HCT116 (cell line): ENCODE measurements at regions not wholly inside any gene's neighbourhood (a gene's known extent, or its start where the extent isn't known, plus 50 kb on each side); places are given as distances from the start of the nearest gene placed in this dataset.
A peak's percentile ranks its signal among the peaks of the same experiment; 100 is the strongest.

Experiments
- ATAC-seq: fragments of 200-7000 bp; cut with Tn5 transposase; 2 replicates; pipeline ENCODE4 v1.9.1; 2020; ENCODE audit warnings: mild to moderate bottlenecking, moderate library complexity
- BruUV-seq: library from RNA; stranded (reverse); fragments of 400-500 nt; replicated peaks from 2 replicates; lab custom pipeline; 2021; lab: Mats Ljungman, UMichigan
- CTCF ChIA-PET: fragments of 300-600 bp; sonication (Branson Sonifier 250); formaldehyde crosslinking; loops from one replicate; lab custom pipeline; 2021; ENCODE audit warnings: antibody characterized with exemption; lab: Charles Lee
- POLR2A ChIA-PET: fragments of 300-600, 350-600 bp; sonication (Branson Sonifier 250); formaldehyde crosslinking; loops from one replicate; lab custom pipeline; 2021; ENCODE audit warnings: antibody characterized with exemption; lab: Charles Lee
- RAD21 ChIA-PET, 2 experiments: fragments of 300-600 bp; sonication (Branson Sonifier 250); formaldehyde crosslinking; loops; one replicate each; lab custom pipeline; 2023; ENCODE audit warnings: low total read pairs in 2 of 2; ENCODE audit not compliant: uncharacterized antibody in 2 of 2, unreplicated experiment in 2 of 2, low non-redundant PET in 1 of 2; lab: Charles Lee
- DNase-seq: peaks from one replicate; pipeline ENCODE4 v3.0.0-alpha.2; 2010; ENCODE audit warnings: low read depth, low spot score
- H2AFZ ChIP-seq: fragments of 200-600 bp; shearing (Covaris generic), sonication (generic); 2 replicates; pipeline ENCODE4 v1.6.1; 2017; ENCODE audit warnings: low read depth, mixed run types, mixed read lengths, antibody characterized with exemption, low read length; ENCODE audit not compliant: poor library complexity, severe bottlenecking
- H3K27ac ChIP-seq: 2 replicates; pipeline ENCODE4 v1.5.1; 2012; ENCODE audit warnings: low read depth, low read length
- H3K27me3 ChIP-seq: fragments of 200-600 bp; sonication (generic); 2 replicates; pipeline ENCODE4 v1.6.1; 2016; ENCODE audit warnings: mixed run types, low read length, mixed read lengths; ENCODE audit not compliant: insufficient read depth
- H3K36me3 ChIP-seq, 2 experiments: fragments of 200-500 bp in 1 of 2; fragments of 200-600 bp in 1 of 2; sonication (Bioruptor generic) in 1 of 2; sonication (generic) in 1 of 2; 2 replicates each; pipeline versions ENCODE4 v1.5.1 to v1.6.1; 2014 to 2016; ENCODE audit warnings: low read length in 2 of 2, inconsistent platforms in 1 of 2, mixed read lengths in 1 of 2, mixed run types in 1 of 2; ENCODE audit not compliant: insufficient read depth in 2 of 2, control insufficient read depth in 1 of 2
- H3K4me1 ChIP-seq, 2 experiments: fragments of 200-600 bp in 1 of 2; sonication (generic) in 1 of 2; 2 replicates each; pipeline versions ENCODE4 v1.5.1 to v1.6.1; 2012 to 2017; ENCODE audit warnings: low read length in 2 of 2, inconsistent platforms in 1 of 2, mild to moderate bottlenecking in 1 of 2, mixed read lengths in 1 of 2, mixed run types in 1 of 2, moderate library complexity in 1 of 2; ENCODE audit not compliant: insufficient read depth in 2 of 2, control insufficient read depth in 1 of 2
- H3K4me2 ChIP-seq: fragments of 200-600 bp; sonication (generic); 2 replicates; pipeline ENCODE4 v1.6.1; 2017; ENCODE audit warnings: mixed run types, low read length, mixed read lengths
- H3K4me3 ChIP-seq, 2 experiments: fragments of 200-600 bp in 1 of 2; sonication (generic) in 1 of 2; replicated peaks in 1 of 2; 2 replicates each; pipeline ENCODE4 v1.5.1; 2011 to 2016; ENCODE audit warnings: low read length in 2 of 2, control low read depth in 1 of 2, low read depth in 1 of 2, mild to moderate bottlenecking in 1 of 2, mixed read lengths in 1 of 2, mixed run types in 1 of 2
- H3K79me2 ChIP-seq: fragments of 200-600 bp; sonication (generic); 2 replicates; pipeline ENCODE4 v1.6.1; 2017; ENCODE audit warnings: mild to moderate bottlenecking, mixed run types, low read length, moderate library complexity, mixed read lengths; ENCODE audit not compliant: insufficient read depth
- H3K9ac ChIP-seq: fragments of 200-600 bp; sonication (generic); 2 replicates; pipeline ENCODE4 v1.6.1; 2016; ENCODE audit warnings: low read length, mixed read lengths
- H3K9me2 ChIP-seq: fragments of 200-600 bp; sonication (generic), shearing (Covaris generic); 2 replicates; pipeline ENCODE4 v1.6.1; 2017; ENCODE audit warnings: mixed run types, mild to moderate bottlenecking, moderate library complexity; ENCODE audit not compliant: insufficient read depth
- H3K9me3 ChIP-seq, 2 experiments: fragments of 200-500 bp in 1 of 2; fragments of 200-600 bp in 1 of 2; sonication (Bioruptor generic) in 1 of 2; sonication (generic) in 1 of 2; 2 replicates each; pipeline ENCODE4 v1.6.1; 2014 to 2017; ENCODE audit warnings: low read length in 2 of 2, mixed read lengths in 2 of 2, inconsistent platforms in 1 of 2, low read depth in 1 of 2, mild to moderate bottlenecking in 1 of 2, mixed run types in 1 of 2, moderate library complexity in 1 of 2; ENCODE audit not compliant: control insufficient read depth in 1 of 2, insufficient read depth in 1 of 2
- H4K20me1 ChIP-seq: fragments of 200-600 bp; sonication (generic), shearing (Covaris generic); 2 replicates; pipeline ENCODE4 v1.6.1; 2017; ENCODE audit warnings: mixed run types, mild to moderate bottlenecking, moderate library complexity; ENCODE audit not compliant: insufficient read depth
- ATF3 ChIP-seq: IDR thresholded peaks from 2 replicates; pipeline ENCODE4 v1.6.1; 2012
- CBX3 ChIP-seq: IDR thresholded peaks from 2 replicates; pipeline ENCODE4 v1.6.1; 2012; ENCODE audit warnings: low read depth
- CEBPB ChIP-seq: IDR thresholded peaks from 2 replicates; pipeline ENCODE4 v1.6.1; 2012; ENCODE audit warnings: low read depth
- CTCF ChIP-seq, 3 experiments: fragments of 200-600 bp in 1 of 3; sonication (generic) in 1 of 3; IDR thresholded peaks in 2 of 3; conservative IDR thresholded peaks in 1 of 3; 2 replicates each; pipeline ENCODE4 v1.5.1; 2012 to 2017; ENCODE audit warnings: low read depth in 2 of 3, low read length in 2 of 3, antibody characterized with exemption in 1 of 3, borderline replicate concordance in 1 of 3, control low read depth in 1 of 3, mild to moderate bottlenecking in 1 of 3, mixed read lengths in 1 of 3, mixed run types in 1 of 3, moderate library complexity in 1 of 3; ENCODE audit not compliant: insufficient read depth in 1 of 3
- EGR1 ChIP-seq: IDR thresholded peaks from 2 replicates; pipeline ENCODE4 v1.6.1; 2012; ENCODE audit warnings: low read depth
- ELF1 ChIP-seq: IDR thresholded peaks from 2 replicates; pipeline ENCODE4 v1.6.1; 2012; ENCODE audit warnings: low read depth, borderline replicate concordance
- EZH2 ChIP-seq: fragments of 200-600 bp; sonication (generic); IDR thresholded peaks from 2 replicates; pipeline ENCODE4 v1.6.1; 2017; ENCODE audit warnings: antibody characterized with exemption, mixed run types
- EZH2phosphoT487 ChIP-seq: fragments of 200-600 bp; IDR thresholded peaks from 2 replicates; pipeline ENCODE4 v1.6.1; 2018; ENCODE audit warnings: antibody characterized with exemption, borderline replicate concordance
- JUND ChIP-seq: IDR thresholded peaks from 2 replicates; pipeline ENCODE4 v1.6.1; 2012
- MAX ChIP-seq: IDR thresholded peaks from 2 replicates; pipeline ENCODE4 v1.6.1; 2012
- POLR2A ChIP-seq: IDR thresholded peaks from 2 replicates; pipeline ENCODE4 v1.7.0; 2011; ENCODE audit warnings: borderline replicate concordance; ENCODE audit not compliant: insufficient read depth, insufficient read length; ENCODE audit errors: extremely low read depth
- REST ChIP-seq: IDR thresholded peaks from 2 replicates; pipeline ENCODE4 v1.6.1; 2012; ENCODE audit warnings: low read depth
- SIN3A ChIP-seq: IDR thresholded peaks from 2 replicates; pipeline ENCODE4 v1.6.1; 2012; ENCODE audit warnings: low read depth
- SP1 ChIP-seq: IDR thresholded peaks from 2 replicates; pipeline ENCODE4 v1.6.1; 2012; ENCODE audit warnings: low read depth
- YY1 ChIP-seq: IDR thresholded peaks from 2 replicates; pipeline ENCODE4 v1.6.1; 2011; ENCODE audit warnings: low read length, low read depth, moderate library complexity, mild to moderate bottlenecking; ENCODE audit not compliant: insufficient replicate concordance; ENCODE audit errors: extremely low read depth
- ZFX ChIP-seq: fragments of 450-650 bp; IDR thresholded peaks from 2 replicates; pipeline ENCODE4 v1.6.1; 2017
- ZNF274 ChIP-seq: fragments of 200-500 bp; sonication (Bioruptor generic); IDR thresholded peaks from 2 replicates; pipeline ENCODE4 v1.6.1; 2014; ENCODE audit warnings: mild to moderate bottlenecking, low read depth, low read length, inconsistent platforms
- intact Hi-C: fragments of 100-400 bp; cut with micrococcal nuclease; formaldehyde crosslinking; loops from 2 replicates; pipeline ENCODE4 v1.10.0; 2022

GRCh38 chr13:95492044-95492801 lies 60.3 kb upstream of the CLDN10 start:
- no peaks in the 10 kb centered on the region for H3K36me3 ChIP-seq
- H3K79me2 ChIP-seq: no peaks in the 10 kb centered on the region
- H3K27me3 ChIP-seq: no peaks in the 10 kb centered on the region
- RAD21 ChIA-PET: no interaction called here
- ATAC-seq: peak; percentile 40; the same call in 1 of the 2 replicates
- TF ChIP-seq CBX3 (no peak), ZFX (no peak), MAX (no peak), REST (no peak), CEBPB (no peak), EZH2 (no peak), POLR2A (no peak), SP1 (no peak), ATF3 (no peak), EZH2phosphoT487 (no peak), JUND (no peak), CTCF (IDR thresholded peaks at IDR 0.05 in 2 of 3, conservative IDR thresholded peaks at IDR 0.05 in 1 of 3; ENCODE audit: borderline replicate concordance in 1 of 3, insufficient read depth in 1 of 3, low read depth in 2 of 3, low read length in 2 of 3) (no peak), EGR1 (no peak), SIN3A (no peak), ELF1 (no peak), ZNF274 (no peak), YY1 (no peak)
- intact Hi-C loops: no loop called here
- no peak overlapping the region for H2AFZ ChIP-seq
- peaks cover 0 to 5% of the 10 kb centered on the region in 2 experiments; a peak in 1 of 4 replicates for H3K9me3 ChIP-seq
- no peak overlapping the region for H3K9ac ChIP-seq
- no peak for DNase-seq
- no peaks in the 10 kb centered on the region for H4K20me1 ChIP-seq
- H3K9me2 ChIP-seq: no peaks in the 10 kb centered on the region
- CTCF ChIA-PET: interaction anchor here (1.1 kb wide), 1 partner anchor 342 kb away, joined by 3 read pairs; no protein-coding TSS in a partner anchor
- BruUV-seq: no TSS peak
- no peak overlapping the region for H3K27ac ChIP-seq
- H3K4me2 ChIP-seq: no peak overlapping the region
- no peak overlapping the region for H3K4me3 ChIP-seq
- peaks cover 0 to 4% of the 10 kb centered on the region in 2 experiments; a peak in 2 of 4 replicates for H3K4me1 ChIP-seq
- POLR2A ChIA-PET: no interaction called here
